Stimulated activated CD4-positive, alpha-beta T cell treated with anti-CD3 and anti-CD28 coated beads, Interleukin-2, amount 100 ng/mL, for 4 hours (primary cell): ENCODE measurements at regions not wholly inside any gene's neighbourhood (a gene's known extent, or its start where the extent isn't known, plus 50 kb on each side); places are given as distances from the start of the nearest gene placed in this dataset.
A peak's percentile ranks its signal among the peaks of the same experiment; 100 is the strongest.
"Not testable (repeated sequence)": the region's sequence is repeated elsewhere in the genome, so short reads cannot be mapped to it uniquely, and the experiment has no call there.

Experiments
- DNase-seq: peaks from one replicate; pipeline ENCODE4 v3.0.0-alpha.2; 2020; ENCODE audit warnings: low read depth

- DNase-seq = not testable (repeated sequence)
These were observed 248.0 kb downstream of the ZNF92 start for GRCh38 chr7:65621580-65622201.

DNA sequence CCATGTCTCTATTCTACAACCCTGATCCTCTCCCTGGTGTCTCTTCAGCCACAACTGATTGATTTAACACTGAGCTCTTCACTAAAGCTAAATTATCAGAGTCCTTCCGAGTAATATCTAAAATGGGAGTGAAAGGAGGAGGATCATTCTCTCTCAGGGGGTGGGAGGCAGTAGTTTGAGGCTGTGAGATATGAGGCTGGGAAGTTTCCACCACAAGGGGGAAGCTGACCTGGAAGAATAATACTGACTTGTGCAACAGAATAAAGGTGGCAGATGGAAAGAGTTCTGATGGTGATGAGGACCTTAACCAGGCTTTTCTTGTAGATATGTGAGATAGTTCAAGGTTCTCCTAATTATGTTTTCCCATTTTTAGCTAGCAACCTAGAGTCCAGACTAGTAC, 241.6 kb upstream of the VKORC1L1 start:
- DNase-seq = not testable (repeated sequence)

GRCh38 chr7:65633587-65634404, 239.1 kb upstream of the VKORC1L1 start:
- DNase-seq = not testable (repeated sequence)

DNA sequence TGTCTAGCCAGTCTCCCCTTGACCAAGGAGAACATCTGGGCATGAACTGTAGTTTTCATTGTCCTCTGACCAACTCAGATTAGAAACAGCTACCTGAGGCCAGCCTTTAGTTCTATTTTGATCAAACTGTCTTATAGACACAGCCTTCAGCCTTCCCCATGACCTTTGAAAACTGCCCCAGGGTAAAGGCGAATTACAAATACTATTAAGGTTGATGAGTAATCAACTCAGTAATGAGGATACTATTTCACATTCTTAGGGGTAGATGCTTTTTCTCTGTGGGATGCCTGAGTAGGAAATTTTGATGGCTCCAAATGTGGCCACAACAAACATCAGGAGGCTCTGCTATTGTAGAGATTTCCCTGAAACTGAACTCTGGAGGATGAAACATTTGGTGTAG, 234.0 kb upstream of the VKORC1L1 start:
- DNase-seq = not testable (repeated sequence)

DNA sequence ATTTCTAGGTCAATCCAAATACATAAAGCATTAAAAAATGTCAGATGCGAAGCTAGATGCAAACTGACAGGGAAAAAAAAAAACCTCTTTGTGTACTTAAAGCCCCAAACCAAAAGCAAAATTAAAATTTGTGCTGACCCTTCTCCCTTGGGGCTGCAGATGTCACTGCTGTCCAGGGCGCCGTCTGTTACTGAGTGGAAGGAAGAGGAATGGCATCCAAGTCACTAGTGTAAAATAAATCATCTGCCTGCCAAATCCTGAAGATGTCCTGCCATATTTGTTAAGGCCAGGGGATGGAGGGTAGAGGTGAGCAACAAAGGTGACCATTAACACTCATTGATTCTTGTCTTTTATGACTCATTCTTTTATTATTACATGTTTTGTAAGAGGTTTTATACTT, 233.2 kb upstream of the VKORC1L1 start:
- DNase-seq = not testable (repeated sequence)

DNA sequence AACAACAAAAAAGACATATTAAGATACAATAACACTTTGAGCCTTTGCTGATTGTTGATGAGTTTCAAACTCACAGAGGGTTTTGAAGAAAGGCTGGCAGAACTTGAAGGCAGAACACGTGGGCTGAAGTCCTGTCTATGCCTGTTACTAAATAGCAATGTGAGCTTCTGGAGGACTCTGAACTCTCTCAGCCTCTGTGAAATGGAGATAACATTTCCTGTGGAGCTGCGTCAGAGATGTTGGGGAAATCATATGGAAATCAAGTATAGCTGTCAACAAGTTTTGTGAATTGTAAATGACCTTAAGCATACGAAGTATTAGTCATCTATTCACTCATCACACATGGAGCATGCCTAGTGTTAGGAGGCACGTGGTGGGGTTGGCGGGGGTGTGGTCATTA, 229.4 kb upstream of the VKORC1L1 start:
- DNase-seq = not testable (repeated sequence)

DNA sequence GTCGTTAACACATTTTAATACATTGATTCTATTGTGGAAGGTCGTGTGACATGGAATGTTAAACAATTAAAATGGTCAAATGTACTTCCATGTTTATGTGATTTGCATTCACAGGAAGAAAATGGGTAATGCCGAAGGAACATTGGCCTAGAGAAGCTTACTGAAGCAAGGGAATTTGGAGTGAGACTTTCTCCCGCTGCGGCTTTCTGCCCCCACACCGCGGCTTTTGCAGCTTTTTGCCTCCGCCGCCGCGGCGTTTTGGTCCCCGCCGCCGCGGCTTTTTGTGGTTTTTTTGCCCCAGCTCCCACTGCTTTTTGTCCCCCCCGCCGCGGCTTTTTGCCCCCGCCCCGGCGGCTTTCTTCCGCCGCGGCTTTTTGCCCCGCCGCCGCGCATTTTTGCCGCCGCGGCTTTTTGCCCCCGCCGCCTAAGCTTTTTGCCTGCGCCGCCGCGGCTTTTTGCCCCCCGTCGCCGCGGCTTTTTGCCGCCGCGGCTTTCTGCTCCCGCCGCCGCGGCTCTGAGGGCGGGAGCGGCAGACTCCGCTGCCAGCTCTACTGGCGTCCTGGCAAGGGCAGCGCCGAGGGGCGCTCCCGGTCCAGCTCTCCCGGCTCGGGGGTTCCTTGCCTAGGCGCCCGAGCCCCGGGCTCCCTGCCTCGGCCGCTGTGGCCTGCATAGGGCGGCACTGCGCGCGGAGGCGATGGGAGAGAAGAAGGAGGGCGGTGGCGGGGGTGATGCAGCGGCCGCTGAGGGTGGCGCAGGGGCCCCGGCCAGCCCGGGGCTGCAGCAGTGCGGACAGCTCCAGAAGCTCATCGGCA, 225.5 kb upstream of the VKORC1L1 start:
- not testable (repeated sequence) for DNase-seq

DNA sequence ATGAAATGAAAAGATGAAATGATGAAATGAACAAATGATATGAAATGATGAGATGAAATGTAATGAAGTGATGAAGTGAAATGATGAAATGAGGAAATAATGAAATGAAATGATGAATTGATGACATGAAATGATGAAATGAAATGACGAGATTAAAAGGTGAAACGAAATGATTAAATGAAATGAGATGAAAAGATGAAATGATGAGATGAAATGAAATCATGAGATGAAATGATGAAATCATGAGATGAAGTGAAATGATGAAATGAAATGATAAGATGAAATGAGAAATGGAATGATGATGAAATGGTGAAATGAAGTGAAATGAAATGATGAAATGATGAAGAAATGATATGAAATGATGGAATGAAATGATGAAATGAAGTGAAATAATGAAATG, 221.7 kb upstream of the VKORC1L1 start:
- not testable (repeated sequence) for DNase-seq

GRCh38 chr7:65651826-65652592, 220.9 kb upstream of the VKORC1L1 start:
- DNase-seq = not testable (repeated sequence)

- not testable (repeated sequence) for DNase-seq
These were observed 220.2 kb upstream of the VKORC1L1 start for GRCh38 chr7:65652669-65653068.

- not testable (repeated sequence) for DNase-seq
These were observed 216.2 kb upstream of the VKORC1L1 start for GRCh38 chr7:65656494-65657188.

- not testable (repeated sequence) for DNase-seq
These were observed 189.5 kb upstream of the VKORC1L1 start for GRCh38 chr7:65683362-65683761.

GRCh38 chr7:65699026-65699714, 173.7 kb upstream of the VKORC1L1 start:
- not testable (repeated sequence) for DNase-seq

DNA sequence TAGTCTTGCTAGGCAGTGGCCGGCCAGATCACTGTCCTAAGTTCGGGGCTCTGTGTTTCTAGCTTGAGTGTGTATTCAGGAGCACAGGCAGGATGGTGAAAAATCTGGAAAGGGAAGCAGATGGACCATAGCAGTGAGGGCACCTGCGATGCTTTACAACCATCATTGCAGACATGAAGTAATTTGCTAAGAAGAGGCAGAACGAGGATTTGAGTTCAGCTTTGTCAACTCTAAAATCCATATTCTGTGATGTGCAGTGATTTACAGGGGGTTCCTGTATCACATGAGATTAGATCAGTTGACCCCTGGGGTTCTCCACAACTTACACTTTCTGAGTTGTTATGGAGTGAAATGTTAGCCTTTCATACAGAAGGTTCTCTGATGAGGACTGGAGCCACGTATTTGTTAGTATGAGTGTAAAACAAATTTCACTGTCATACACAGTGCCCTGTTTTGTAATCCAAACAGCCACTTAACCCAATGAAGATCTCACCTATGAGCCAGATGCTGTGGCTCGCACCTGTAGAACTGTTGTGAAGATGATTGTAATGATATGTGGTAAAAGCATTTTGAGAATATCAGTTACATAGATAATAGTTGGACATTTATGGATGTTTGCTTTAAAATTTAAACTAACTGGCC, 173.0 kb upstream of the VKORC1L1 start:
- DNase-seq = not testable (repeated sequence)

GRCh38 chr7:65719123-65719798, 153.6 kb upstream of the VKORC1L1 start:
- DNase-seq = not testable (repeated sequence)

DNA sequence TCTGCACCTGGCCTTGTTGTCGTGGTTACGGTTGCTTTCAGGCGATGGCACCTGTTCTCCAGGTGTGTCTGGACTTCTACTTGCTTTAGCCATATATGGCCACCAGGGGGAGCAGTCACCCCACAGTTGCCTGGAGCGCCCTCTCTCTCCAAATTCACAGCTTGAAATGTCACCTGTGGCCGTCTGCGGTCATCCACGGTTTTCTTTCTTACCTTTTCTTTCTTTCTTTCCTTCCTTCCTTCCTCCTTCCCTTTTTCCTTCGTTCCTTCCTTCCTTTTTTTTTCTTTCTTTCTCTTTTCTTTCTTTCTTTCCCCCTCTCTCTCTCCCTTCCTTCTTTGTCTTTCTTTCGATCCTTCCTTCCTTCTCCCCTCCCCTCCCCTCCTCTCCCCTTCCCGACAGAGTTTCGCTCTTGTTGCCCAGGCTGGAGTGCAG, 150.5 kb upstream of the VKORC1L1 start:
- peak; percentile 57 for DNase-seq

DNA sequence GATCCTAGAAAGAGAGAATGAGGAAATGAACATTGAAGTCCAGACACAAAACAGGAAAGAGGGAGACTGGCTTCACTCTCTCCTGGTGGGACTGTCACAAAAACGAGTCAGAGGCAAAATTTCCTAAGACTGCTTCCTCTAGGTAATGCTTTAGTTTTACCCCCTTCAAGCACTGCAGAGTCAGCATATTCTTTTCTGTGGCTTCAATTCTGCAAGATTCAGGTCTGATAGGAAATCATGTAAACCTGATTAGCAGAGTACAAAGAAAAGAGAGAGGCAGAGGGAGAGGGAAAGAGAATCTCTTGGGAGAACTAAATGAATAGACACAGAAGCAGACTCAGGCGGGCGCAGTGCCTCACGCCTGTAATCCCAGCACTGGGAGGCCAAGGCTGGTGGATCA, 145.7 kb upstream of the VKORC1L1 start:
- not testable (repeated sequence) for DNase-seq

DNA sequence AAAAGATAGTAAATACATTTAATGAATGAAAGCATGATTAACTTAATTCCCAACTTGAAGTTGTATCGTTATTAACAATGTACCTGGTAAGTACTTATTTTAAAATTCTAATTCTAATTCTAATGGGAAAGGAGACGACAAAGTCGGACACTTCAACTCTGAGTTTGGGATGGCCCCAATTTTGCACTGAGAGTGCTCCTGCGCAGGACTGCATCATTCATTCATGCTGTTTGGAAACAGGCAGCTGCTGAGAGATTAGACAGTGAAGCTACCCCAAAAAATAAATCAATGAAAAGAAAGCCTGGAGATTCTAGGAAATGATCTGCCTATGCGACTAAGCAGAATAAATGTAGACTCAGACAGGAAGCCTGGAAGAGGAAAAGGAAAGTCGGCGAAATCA, 141.7 kb upstream of the VKORC1L1 start:
- DNase-seq = no peak

DNA sequence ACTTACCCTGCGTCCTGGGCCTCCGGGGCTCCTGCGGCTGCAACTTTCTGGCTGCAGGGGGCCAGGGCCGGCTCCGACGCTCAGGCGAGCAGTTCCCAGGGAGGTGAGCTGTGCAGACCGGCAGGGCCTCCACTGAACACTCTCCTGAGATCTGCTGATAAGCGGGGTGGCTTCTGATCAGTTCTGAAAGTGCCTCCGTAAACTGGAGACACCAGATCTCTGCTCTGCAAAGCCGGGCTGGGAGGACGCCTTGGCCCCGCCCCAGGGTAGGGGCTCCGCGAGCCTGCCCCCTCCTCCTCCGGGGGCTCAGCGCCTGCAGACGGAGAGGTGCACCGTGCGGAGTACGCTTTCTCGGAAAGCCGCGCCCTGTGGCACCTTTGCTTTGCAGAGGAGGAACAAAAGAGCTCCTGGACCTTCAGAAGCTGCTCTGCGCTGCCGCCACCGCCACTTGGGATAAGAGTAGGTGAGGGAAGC, 141.3 kb upstream of the VKORC1L1 start:
- DNase-seq = no peak
